ENCODE measurements at regions not wholly inside any gene's neighbourhood (a gene's known extent, or its start where the extent isn't known, plus 50 kb on each side); places are given as distances from the start of the nearest gene placed in this dataset.

DNA sequence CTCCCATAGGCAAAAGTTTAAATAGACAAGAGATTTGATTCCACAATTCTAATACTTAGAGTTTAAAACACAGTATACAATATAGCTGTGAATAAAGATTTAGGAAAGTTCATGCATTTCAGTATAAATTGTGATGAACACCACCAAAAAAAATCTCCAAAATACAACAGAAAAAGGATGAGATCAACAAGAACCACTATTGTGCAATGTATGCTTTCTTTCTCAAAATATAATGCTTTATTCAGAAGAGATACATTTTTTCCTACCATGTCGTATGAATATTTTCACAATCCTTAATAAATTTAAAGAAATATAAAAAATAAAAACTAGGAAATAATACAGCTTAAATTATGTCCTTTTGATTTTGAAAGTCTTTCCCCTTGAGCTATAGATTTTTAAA, 1309.2 kb downstream of the MRPL39 start:
- no peak for DNase-seq

DNA sequence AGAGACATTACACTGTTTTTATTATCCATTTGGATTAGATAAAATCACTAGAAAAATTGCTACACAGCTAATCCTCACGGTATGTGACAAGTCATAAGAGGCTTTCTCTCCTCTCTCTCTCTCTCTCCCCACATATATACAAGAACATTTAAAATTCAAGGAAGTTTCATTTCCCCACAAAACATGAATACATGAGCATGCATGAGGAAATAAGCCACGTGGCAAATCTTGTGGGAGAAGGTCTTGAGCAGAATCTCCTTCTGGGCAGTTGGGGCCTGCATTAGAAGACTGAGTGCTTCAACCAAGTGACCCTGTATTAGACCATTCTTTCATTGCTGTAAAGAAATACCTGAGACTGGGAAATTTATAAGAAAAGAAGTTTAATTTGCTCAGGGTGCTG, 1313.1 kb downstream of the MRPL39 start:
- no peak for DNase-seq

DNA sequence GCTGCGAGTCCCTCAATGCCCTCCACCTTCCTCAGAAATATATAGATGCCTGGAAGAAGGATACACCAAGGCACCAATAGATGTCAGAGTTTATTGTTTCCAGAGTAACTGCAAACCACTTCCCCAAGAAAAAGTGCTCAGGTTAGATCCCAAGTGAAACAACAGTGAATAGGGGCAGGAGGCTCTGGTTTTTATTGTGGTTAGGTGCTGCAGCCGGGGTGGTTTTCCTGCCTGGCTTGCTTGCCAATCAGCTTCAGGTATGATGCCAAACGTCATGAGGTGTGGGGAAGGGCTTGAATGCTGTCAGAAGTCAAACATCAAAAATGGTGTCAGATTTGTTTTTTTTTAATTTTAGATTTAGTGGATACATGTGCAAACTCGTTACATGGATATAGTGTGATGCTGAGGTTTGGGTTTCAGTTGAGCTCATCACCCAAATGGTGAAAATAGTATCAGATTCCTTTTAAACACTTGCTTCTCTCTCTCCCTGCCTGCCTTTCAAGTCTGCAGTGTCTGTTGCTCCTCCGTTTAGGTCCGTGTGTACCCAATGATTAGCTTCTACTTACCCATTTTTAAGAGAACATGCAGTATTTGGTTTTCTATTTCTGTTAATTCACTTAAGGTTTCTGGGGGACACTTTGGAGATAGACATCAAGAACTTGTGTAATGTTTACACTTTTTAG, 1317.0 kb downstream of the MRPL39 start:
- no peak for DNase-seq

DNA sequence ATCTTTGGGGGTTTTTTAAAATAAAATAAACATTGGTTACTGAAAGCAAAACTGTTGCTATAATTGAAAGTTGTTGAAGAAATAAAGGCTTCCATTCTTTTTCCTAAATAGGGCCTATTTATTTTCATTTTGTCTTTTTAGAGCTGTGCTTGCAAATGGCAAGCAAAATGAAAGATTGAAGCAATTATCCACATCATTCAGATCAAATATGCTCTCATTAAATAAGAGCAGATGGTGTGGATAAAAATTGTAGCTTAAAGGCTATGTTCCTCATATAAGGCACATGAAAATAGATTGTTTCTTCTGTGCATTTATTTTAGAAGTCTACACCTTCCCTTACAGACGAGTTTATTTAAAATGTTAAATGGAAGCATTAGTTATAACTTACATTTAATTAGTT, 1317.7 kb downstream of the MRPL39 start:
- DNase-seq: no peak

DNA sequence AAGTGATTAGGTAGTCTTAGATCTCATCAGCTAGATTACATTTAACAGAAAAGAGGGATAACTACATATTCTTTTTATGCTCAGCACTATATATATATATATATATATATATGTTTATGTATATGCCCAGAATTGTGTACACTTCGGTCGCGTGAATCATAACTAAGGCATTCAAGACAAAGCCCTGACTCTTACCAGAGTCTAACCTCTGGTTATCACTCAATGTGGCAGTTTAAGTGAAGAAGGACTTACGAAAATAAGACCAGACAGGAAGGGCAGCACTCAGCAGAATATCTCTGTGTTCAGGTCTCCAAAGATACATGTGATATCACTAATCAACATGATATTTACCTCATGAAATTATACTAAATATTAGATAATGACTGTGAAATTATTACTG, 1326.7 kb downstream of the MRPL39 start:
- DNase-seq: no peak

DNA sequence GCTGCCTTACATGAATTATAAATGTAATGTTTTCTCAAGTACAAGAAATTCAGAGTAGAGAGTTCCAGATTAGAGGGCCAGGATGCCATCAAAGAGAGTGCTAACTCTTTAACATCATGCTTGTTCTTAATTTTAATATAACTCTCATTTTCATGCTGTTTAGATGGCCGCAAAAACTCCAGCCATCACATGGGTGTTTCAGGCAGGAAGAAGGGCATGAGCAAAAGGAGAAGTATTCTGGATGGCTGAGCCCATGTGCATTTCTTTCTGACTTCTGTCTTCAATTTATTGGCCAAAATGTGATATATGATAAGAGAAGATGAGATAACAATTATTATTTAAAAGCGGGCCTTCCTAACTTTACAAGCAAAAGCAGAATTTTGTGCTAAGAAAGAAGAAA, 1328.6 kb downstream of the MRPL39 start:
- no peak for DNase-seq

DNA sequence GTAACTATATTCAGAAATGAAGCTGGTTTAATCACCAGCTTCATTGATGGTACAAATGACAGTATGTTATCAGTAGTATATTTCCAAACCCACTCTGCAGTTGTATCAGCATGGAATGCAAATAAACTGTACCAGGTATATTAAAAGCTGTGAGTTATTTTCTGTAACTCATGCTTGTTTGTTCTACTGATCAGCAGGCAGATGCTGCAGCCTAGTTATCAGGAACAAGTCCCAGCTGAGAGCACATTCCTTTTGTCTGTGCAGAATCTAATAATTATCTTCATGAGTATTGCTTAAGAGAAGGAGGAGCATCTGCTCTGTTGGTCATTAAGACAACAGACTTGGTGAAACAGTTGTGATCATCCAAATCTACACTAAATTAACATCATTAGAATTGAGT, 1331.1 kb downstream of the MRPL39 start:
- no peak for DNase-seq

DNA sequence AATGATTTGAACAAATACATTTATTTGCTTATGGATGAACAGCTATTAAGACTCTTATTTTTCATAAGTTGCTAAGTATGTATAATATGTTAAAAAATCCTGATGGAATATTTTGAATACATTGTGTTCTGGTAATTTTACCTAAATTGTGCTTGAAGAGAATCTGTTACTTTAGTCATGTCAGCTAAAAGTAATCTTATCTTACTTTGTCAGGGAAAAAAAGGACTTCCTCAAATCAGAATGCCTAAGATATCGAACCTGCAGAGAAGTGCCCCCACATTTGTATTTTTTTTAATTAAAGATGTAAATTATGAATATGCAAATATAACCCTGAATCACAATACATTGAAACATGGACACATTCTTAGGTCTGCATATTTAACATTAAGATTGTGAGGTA, 1331.7 kb downstream of the MRPL39 start:
- no peak for DNase-seq

DNA sequence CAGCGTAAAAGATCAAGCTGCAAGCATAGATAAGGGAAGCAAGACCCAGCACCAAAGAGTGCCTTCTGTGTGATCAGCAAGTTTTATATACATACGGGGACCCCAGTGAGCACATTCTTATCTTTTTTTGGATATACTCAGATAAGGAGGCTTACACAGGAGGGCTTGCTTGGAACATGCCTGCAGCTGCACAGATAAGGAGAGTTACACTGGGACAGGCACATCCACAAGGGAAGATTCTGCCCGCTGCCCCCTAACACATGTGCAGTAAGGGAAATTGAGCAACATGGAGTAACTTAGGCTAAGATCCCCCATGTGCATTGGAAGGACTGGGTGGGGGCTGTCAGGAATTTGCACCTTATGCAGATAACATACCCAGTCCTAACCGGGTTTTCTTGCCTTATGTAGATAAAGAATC, 1334.8 kb downstream of the MRPL39 start:
- DNase-seq: no peak

DNA sequence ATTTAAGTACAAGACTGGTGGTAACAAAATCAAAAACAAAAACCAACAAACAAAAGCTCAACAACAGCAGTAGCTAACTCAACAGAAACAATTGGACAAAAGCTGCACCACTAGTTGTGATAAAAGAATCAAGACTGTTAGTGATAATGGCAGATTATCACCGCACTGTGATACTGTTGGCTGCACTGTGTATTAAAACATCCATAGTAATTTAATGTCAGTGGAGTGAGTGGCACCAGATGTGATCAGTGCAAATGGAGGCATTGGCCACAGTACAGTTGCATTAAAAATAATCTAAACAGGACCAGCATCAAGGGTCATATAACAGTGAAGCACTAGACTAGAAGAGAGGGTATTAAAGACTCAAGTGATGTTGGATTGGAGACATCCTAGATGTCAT, 1341.3 kb downstream of the MRPL39 start:
- no peak for DNase-seq

DNA sequence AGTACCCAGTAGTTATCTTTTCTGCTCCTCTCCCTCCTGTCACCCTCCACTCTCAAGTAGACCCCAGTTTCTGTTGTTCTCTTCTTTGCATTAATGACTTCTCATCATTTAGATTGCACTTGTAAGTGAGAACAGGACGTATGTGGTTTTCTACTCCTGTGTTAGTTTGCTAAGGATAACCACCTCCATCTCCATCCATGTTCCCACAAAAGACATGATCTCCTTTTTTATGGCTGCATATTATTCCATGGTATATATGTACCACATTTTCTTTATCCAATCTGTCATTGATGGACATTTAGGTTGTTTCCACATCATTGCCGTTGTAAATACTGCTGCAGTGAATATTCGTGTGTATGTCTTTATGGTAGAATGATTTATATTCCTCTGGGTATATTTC, 1346.5 kb downstream of the MRPL39 start:
- DNase-seq: no peak

DNA sequence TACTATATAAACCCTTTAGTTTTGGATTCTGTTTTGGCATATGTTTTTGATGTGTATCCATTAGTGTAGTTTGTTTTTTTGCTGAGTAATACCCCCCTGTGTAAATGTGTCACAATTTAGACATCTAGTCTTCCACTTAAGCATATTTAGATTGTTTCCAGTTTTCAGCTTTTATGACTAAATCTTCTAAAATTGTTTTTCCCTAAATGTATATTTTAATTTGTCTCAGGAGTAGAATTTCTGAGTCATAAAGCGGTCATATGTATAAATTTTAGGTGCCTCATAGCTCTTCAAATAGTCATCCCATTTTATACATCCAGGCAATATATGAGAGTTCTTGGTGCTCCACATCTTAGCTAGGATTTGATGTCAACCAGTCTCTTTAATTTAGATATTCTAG, 1348.0 kb downstream of the MRPL39 start:
- DNase-seq: no peak

DNA sequence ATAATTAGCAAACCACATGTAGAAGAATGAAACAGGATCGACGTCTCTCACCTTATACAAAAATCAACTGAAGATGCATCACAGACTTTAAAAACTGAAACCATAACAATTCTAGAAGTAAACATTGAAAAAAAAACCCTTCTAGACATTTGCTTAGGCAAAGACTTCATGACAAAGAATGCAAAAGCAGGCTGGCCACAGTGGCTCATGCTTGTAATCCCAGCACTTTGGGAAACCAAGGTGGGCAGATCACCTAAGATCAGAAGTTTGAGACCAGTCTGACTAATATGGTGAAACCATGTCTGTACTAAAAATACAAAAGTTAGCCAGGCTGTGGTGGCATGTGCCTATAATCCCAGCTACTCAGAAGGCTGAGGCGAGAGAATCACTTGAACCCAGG, 1351.7 kb downstream of the MRPL39 start:
- no peak for DNase-seq

DNA sequence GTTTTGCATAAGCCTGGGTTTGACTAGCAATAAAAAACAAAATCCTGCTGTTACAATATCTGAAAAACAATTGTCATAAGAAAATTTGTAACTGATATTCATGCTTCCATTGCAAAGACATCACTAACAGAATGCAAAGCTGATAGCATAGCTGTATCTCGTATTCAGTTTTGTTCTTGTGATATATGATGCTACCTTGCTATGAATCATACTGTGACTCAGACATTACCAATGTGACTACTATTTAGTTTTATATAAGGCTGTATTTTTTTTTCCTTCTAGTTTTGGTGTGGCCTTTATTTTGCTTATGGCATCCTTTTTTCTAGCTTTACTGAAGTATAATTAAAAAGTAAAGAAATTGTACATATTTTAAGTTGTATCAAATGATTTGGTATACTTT, 1381.8 kb downstream of the MRPL39 start:
- DNase-seq: no peak

DNA sequence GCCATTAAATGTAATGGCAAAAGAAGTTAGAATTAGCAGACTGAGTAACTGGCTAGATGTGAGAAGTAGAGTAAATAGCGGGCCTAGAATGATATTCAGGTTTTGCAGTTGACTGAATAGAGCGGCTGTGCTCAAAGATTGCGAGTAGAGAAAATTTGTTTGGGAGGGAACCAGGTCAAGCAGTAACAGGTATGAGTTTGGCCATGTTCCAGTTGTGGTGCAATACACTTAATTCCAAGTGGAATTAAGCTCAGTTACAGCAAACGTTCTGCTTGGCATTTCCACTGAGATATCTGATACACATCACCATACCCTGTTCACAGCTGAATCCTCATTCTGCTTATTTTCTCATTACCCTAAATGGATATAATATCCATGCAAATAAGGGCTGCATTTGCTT, 1382.9 kb downstream of the MRPL39 start:
- DNase-seq: no peak

DNA sequence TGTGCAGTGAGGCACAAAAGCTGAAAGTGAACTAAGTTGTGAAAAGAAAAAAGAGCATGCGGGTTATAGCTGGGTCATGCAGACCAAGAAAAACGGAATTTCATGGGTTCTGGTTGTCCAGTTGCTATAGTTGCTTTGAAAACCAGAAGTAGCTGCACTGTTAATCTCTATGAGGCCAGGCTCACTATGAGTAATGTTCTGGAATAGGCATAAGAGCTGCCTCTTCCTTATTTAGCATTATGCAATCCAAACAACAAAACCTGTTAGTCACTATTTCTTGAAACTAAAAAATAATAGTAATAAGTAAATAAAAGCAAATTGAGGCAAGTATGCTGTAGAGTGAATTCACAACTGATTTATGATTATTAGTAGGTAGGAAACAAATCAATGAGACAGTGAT, 1383.7 kb downstream of the MRPL39 start:
- no peak for DNase-seq

DNA sequence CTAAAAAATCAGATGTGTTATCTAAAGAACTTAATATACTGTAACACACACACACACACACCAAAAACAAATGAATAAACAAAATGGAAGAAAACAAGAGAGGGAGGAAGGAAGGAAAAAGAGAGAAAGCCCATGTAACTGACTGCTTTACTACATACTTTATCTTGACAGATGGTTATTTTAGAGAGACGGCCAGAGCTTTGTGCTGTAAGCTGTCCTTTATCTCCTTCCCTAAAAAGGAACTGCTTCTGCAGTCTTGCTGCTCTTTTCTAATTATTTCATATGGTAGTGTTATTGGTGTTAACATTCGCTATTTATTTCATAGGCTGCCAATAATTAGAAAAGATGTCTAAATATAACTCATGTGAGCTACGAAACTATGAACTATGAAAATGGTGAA, 1384.6 kb downstream of the MRPL39 start:
- no peak for DNase-seq

DNA sequence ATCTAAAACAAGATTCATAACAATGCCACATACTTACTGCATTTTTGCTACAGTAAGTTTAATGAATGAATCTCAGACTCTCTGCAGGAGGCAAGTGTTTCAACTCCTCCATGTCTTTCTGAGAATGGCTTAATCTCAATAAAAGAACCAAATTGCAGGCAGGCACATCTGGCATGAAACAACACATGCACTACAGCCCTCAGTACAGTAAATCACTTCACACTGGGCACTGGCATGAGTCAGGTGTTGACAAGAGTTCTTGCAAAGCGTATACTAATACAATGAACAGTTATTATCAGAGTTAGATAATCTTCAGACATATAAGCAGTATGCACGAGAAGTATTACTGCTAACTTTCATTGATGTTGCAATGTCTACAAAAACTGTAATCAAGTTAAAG, 1386.8 kb downstream of the MRPL39 start:
- DNase-seq: no peak

DNA sequence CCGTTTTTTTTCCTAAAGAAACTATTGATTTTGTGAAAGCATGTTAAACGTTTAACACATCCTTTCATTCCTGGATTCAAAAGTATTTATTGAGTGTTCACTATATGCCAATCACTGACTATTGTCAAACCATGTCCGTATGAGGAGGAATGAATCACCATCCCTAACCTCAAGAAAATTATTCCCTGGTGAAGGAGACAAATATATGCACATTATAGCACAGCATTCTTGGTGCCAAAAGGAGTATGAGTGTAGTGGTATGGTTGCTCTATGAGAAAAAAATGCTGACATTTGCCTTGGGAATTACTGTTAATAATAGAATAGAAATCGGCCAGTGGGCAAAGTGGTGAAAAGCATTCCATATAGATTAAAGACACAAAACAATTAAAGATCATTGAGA, 1390.1 kb downstream of the MRPL39 start:
- DNase-seq: no peak

DNA sequence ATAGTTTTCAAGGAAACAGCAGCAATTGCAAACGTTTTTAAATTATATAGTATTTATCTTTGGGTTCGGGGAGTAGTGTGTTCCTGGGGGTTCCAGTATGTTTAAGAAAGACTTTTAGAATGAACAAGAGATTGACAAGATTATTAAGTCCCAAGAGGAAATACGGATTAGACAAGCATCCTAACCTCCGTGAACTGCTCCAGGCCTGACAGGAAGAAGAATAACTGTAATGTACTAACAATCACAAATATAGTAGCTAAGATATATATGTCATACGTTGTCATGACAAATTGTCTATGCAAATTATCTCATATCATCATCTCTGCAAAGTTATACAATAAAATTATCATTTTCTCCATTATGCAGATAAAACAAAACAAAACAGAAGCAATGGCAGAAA, 1397.2 kb downstream of the MRPL39 start:
- no peak for DNase-seq

DNA sequence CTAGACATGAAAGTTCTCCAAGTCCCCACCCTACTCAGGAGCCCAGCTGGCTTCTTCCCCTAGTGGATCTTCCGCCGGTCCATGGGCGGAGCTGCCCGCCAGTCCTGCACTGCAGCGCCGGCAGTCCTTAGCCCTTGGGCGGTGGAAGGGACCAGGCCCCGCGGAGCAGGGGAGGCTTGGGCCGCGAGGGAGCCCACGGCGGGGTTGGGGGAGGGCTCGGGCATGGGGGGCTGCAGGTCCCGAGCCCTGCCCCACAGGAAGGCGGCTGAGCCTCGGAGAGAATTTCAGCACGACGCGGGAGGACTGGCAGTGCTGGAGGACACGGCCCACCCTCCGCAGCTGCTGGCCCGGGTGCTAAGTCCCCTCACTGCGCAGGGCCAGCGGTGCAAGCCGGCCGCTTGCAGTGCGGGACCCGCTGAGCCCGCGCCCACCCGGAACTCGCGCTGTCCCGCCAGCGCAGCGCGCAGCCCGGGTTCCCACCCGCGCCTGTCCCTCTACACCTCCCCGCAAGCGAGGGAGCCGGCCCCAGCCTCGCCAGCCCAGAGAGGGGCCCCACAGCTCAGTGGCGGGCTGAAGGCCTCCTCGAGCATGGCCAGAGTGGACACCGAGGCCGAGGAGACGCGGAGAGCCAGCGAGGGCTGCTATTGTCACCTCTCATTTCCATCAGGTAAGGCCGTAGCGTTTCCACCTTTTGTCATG, 1398.6 kb downstream of the MRPL39 start:
- no peak for DNase-seq

DNA sequence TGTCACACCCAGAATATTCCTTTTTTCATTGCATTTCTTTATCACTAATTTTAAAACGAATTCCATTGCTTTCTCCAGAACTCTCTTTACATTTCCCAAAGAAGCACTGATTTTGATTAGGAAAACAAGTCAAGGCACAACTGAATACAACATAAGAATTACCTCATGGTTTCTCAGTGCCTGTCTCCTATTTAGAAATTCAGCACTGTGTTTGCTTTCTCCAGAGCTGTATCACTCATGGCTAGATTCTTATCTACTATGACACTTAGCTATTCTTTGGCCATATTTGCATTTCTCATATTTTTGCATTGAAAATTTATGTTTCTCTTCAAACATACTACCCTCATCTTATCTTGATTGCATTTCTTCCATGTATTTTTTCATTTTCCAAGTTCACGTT, 1402.0 kb downstream of the MRPL39 start:
- DNase-seq: no peak

DNA sequence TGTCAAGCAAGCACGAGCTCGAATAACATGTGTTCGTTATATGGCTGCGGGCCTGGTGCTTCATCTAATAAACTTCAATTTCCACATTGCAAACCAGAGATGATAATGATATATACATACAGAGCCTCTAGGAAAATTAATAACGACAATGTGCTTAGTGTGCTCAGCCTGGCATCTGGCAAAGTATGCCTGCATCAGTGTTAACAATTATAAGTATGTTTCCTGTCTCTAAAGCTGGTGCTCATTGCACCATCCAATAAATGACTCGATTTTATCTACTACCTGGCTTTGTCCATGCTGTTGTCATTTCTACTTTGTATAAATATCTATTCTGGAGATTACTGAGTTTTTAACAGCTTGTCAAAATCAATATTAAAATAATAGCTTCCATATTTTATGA, 1402.6 kb downstream of the MRPL39 start:
- no peak for DNase-seq

DNA sequence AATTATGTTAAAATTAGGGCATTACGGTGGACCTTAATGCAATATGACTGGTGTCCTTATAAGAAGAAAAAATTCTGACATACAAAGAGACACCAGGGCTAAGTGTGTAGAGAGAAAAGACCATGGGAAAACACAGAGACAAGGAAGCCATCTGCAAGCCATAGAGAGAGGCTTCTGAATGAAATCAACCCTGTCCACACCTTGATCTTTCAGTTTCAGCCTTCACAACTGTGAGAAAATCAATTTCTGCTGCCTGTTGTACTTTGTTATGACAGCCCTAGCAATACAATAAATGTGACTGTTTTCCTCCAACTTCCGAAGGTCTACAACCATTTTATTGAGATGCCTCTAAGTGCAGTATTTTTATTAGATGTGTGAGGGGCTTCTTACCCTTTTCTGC, 1407.2 kb downstream of the MRPL39 start:
- no peak for DNase-seq

DNA sequence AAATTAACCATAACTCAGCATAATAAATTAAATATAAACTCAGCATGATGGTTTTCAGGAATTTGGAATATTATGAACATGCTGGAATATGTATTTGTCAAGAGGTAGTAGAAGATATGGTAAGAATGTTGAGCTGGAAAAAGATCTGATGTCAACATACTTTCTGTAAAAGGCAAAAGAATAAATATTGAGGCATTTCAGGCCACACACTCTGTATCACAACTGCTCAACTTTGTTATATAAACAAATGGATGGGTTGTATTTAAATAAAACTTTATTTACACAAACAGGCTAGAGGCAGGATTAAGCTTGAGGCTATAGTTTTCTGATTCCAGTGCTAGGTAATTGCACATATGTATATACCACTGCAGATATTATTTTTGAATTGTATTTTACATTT, 1409.4 kb downstream of the MRPL39 start:
- DNase-seq: no peak
